NCI-H128 (cell line): ENCODE measurements at regions not wholly inside any gene's neighbourhood (a gene's known extent, or its start where the extent isn't known, plus 50 kb on each side); places are given as distances from the start of the nearest gene placed in this dataset.

Source experiments
- DNase-seq: peaks from one replicate; lab custom pipeline; 2025; ENCODE audit not compliant: unreplicated experiment; lab: John Stamatoyannopoulos, UW

DNA sequence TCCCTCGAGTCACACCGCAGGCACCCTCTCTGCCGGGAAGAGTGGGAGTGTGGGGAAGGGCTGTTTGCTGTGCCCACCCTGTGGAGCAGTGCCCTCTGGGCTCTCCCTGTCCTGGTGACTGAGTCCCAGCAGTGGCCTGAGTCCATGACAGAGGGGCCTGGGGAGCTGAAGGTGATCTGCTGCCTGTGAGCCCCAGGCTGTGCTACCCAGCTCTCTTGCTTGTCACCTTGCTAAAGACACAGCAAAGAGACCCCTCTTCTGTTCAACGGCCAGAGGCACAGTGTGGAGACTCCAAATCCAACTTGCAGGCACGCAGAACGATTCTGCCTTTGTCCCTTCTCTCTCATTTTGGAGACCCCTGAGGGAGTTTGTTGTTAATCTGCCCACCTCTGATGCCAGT is 232.6 kb downstream of the OPA1 start:
- DNase-seq: no peak

DNA sequence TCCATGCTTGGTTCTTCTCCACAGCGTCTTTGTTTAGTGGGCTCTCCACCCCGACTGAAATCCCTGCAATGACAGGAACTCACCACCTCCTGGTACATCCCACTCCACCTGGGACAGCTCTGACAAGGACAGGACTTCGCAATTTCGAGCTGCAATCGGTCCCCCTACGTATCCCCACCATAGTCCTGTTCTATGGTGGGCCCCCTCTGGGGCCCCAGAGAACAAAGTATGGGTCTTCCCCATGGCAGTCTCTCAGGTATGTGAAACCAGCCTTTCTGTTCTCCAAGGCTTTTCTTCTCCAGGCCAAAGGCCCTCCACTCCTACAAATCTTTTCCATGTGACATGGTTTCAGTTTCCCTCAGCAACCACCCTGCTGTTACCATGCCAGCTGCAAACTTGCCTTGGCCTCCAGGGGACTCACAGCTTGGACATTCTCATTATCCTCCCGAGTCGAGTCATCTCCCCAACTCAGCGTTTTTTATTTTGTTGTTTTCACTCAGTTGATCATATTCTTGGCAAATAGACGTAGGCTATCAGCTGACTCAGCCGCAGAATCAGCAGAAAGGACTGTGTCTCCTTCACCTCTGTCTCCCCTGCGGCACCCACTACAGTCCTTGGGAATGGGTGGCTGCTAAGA is 233.3 kb downstream of the OPA1 start:
- DNase-seq: no peak

DNA sequence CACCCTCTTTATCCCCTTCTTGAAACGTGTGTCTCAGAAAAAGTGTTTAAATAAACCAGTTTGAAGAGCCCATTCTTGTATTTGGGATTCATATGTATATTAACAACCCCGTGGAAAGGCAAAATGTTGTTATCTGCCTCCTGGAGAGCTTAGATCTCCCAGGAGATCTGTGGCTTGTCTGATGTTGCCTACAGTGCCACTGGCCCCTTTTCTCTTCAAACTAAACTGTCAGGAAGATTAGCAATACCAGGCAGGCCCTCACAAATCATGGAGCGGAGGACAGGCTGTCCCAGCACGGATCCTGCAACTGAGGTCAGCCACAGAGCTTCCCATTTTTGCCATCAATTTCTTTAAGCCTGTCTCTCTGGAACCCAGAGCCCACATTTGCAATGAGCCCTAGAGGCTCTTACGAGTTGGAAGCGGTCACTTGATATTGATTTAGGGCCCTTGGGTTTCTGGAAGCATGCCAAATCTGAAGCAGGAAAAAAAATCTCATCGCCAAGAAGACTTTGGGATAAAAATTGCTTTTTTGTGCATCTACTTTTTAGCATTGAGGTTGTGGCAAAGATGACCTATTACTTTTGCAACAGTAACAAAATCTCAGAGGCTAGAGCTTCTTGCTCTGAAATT is 234.1 kb downstream of the OPA1 start:
- no peak for DNase-seq

DNA sequence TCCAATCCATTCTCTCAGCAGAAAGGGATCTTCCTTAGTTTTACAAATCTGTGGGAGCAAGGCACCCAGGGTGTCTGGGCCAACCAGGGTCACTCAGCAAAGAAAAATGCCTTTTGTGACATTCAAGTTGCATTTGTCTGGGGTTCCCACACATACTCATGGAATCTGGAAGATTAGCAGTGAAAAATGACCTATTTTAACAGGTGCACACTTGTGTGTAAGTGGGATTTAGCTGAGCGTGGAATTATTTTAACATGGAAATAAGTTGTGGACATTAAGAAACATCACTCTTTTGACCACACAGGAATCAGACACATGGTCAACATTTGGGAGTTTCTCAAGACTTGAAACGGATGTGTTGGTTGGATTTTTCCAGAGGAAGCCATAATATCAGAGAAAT is 234.9 kb downstream of the OPA1 start:
- no peak for DNase-seq

DNA sequence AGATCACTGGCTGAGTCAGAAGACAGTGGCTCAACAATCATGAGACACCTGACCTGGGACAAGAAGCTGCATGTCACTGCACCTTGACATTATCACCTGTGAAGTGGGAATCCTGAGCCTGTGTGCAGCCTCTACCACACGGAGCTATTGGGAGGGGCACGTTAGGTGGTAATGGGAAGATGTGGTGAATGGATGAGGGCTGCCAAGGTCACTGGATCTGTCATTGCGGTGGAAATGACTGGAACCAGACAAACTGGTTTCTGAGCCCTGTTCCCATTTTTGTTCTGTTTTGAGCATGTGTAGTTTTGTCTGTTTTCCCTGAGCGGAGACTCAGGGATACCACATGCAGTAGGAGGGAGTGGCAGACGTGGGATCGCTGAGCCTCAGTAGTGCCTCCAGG is 235.5 kb downstream of the OPA1 start:
- no peak for DNase-seq

DNA sequence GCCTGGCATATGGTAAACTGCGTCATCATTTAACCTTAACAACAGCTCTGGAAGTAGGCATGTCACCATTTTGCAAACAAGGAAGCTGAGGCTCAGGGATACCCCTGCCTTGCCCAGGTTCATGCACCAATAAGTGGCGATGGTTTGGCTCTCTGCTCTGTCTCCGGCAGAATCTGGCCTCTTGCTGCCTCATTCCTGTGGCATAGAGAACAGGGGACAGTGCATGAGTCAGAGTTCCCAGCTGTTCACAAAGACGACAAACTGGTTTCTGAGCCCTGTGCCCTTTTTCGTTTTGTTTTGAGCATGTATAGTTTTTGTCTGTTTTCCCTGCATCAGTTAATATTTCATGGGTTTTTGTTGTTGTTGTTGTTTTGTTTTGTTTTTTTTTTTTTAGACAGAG is 236.8 kb downstream of the OPA1 start:
- no peak for DNase-seq

DNA sequence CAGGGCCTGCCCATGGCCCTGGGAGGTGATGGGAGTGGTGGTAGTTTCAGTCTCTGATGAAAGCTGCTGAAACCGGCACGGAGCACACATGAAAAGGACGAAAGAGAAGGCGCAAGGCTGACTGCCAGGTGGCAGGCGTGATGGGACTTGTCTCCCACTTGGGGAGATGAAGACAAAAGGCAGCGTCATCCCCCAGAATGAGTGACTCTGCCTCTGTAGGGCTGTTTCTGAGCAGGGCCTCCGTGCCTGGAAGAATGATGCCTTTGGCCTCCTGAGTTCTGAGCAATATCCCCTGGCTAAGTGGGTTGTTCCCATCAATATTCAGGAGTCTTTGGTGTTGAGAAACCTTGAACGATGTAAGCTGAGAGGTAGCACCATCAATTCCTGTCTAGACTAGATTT is 237.8 kb downstream of the OPA1 start:
- peak; percentile 78 for DNase-seq

DNA sequence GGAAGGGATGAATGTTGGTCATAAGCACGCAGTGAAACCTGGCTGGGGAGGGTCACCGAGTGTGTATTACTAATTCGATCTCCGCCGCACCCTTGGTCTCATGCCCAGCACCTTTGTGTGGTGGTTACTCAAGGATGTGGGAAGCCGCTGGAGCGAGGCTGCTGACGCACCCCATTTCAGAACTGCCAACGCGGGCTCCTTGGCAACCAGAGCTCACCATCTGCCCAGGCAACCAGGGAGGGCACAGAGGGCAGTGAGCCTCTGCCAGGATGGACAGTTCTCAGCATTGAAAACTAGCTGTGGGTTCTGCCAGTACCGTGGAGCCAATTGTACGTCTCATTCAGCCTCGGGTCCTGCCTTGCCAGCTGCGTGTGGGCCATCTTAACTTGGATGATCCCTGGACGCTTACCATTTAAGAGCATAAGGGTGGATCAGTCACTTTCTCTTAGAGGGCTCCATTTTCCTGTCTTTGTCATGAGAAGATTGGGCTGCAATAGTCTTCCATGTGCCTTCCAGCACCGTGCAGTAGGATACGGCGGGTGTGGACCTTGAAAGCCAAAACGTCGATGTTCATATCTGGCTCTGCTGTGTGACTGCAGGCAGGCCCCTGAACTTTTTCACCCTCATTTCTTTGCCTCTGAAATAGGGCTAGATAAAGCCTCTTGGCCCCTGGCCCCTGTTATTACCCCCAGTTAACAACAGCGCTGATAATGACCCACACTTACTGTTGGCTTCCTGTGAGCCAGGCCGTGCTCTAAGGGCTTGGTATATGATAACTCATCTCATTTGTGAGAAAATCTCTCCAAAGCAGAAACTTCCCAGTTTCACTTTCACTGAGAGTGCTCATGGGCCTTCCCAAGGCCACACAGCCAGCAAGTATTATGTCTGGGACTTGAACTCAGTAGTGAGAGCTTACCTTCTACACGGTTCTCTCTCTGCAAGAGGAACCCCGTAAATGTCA is 238.8 kb downstream of the OPA1 start:
- DNase-seq: no peak

DNA sequence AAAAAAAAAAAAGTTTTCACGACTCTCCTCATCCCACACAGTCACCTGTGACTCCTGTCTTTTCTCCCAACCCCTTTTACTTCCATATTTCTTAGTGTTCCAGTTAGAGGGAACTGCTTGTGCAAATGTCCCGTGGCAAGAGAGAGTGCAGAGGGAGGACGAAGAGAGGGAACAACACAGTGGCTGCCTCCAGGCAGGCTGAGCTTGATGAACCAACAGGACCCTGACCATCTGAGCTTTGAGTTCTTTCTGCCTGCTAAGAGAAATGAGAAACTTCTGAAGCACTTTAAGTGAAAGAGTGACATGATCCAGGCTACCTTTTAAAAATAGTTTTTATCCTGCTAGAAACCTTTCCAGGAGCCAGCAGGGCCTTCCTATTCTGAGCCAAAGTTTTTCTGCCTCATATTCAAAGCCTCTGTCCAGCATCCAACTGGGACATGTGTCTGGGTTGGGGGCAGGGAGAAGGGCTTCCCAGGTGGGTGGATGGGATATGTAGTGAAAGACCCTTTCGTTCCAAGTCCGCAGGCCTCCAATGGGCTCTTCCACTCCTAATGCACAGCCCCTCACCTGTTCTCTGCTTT is 239.9 kb downstream of the OPA1 start:
- DNase-seq: no peak

DNA sequence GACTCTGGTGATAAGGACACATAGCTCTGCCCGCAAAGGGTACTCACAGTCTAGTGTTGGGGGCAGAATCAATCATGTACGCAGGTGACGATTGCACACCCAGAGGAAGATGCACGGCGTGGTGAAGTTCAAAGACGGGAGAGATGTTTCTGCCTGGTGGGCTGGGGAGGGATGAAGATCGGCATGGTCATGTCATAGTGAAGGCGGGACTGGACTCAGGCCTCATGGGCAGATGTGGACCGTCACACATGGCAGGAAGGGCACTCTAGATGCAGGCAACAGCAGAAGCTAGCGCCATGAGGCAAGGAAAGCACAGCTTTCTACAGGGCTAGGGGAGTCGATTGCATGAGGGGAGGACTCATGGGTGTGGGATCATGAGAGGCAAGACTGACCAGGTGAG is 240.6 kb downstream of the OPA1 start:
- no peak for DNase-seq

DNA sequence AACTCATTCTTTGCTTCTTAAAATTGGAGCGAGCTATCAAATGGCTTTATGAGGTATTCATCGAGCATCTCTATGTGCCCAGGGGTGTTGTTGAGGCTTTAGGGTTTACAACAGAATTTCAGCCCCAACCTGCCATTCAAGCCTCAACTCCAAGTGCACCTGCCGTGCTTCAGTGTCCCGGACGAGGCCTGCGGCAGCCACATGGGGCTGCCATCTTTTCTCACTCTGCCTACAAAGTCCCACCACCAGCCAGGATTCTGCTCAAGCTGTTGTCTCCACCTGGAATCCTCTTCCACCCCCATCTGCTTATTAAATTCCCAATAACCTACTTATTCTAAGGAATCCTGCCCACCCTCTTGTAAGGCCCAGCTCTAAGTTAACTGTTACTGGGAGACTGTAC is 242.4 kb downstream of the OPA1 start:
- DNase-seq: no peak

DNA sequence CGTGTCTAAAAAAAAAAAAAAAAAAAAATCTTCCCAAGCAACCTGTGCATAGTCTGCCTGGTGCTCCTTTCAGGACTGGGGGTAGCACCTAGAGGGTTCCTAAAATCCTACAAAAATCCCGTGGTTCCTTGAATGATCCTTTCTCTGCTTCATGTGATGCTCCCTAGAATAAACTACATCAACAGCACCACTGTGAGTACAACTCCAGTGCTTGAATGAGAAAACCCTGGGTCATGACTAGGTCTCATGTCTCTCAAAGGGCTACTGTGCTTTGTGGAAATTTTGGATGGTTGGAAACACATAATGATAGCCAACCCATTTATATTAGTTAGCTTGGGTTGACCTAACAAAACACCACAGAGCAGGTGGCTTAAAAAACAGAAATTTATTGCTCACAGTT is 243.5 kb downstream of the OPA1 start:
- no peak for DNase-seq

DNA sequence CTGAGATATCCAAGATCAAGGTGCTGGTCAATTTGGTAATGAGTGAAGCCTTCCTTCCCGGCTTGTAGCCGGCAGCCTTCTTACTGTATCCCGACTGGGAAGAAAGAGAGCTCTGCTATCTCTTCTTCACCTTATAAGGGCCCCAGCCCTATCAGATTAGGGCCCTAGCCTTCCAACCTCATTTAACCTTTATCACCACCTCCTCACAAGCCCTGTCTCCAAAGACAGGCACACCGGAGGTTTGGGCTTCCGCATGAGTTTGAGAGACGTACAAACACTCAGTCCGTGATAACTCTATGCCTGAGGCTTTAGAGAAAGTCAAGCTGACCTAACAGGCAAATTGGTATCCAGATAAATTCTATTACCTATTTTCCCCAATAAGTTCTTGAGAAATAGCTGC is 243.9 kb downstream of the OPA1 start:
- no peak for DNase-seq

DNA sequence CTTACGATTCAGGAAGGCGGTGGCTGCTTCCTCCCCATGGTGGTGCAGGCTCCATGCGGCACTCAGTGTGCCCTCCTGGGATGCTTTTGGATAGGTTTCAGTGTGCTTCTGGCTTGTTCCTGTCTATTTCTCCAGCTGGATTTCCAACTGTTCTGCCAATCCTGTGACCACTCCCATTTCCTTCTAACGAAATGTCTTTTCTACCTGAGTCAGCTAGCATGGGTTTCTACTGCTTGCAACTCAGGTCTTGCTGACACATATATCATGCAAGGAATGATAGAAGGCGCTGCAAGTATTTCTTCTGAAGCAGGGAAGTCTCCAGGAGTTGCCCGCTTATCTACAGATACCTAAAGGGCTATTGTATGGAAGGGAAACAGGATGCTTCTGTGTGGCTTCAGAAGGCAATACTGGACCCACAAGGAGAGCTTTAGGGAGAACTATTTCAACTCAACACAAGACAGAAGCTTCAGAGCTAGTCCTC is 244.4 kb downstream of the OPA1 start:
- DNase-seq: no peak

DNA sequence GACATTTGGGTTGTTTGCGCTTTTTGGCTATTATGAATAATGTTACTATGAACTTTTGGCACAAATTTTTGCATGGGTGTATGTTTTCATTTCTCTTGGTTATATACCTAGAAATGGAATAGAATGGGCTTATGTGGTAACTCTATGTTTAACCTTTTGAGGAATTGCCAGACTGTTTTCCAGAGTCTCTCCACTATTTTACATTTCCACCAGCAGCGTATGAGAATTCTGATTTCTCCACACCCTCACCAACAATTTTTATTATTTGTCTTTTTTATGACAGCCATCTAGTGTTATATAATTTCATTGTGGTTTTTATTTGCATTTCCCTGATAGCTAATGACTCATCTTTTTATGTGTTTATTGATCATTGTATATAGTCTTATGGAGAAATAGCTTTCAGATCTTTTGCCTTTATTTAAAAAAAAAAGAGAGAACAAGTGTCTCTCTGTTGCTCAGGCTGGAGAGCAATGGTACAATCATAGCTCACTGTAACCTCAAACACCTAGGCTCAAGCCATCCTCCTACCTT is 247.2 kb downstream of the OPA1 start:
- no peak for DNase-seq

DNA sequence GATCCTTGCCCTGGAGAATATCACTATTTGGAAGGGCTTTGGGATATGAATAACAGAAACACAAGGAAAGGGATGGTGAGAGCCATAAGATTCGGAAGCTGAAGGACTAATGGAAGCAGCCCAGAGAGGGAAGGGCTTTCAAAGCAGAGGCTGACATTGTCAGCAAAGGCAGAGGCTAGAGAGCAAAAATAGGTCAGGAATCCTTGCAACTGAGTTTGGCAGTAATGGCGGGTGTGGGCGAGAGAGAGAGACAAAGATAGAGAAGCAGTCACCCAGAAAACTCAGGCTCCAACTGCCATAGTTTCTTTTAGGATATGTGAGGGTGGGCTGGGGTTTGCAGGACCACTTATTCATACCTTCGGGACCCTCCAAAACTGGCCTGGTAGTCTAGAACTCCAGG is 248.6 kb downstream of the OPA1 start:
- DNase-seq: no peak

DNA sequence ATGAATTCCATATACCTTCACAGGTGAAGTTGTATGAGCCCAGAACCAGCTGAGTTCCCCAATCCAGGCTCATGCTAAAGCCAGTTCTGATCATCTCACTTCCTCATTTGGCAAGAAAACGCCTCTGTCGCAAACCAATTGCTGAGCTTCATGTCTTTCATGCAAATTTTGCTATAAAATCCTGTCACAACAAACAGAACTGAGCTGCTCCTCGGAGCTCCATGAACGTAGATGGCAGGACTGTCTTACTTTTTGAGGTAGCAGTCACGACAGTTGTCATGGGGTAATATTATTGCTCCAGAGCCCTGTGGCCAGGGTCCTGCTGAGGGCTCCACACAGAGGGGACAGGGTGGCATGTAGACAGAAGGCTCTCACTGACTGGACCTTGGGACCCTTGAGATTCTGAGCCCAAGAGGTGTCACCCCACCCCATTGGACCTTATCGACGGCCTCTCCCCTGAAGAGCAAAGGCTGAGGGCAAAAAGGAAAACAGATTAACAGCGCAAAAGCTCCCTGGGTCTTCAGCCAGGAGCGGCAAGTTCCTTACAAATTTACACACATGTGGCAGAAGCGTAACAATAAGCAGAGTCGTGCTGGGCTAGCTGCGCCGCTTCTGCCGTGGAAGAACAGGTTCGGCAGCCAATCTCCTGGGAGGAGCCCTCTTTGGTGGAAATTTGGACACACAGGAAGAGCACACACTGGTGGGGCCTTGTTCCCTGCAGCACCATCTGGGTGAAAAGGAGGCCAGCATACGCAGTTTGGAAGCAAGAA is 249.2 kb downstream of the OPA1 start:
- DNase-seq: no peak

DNA sequence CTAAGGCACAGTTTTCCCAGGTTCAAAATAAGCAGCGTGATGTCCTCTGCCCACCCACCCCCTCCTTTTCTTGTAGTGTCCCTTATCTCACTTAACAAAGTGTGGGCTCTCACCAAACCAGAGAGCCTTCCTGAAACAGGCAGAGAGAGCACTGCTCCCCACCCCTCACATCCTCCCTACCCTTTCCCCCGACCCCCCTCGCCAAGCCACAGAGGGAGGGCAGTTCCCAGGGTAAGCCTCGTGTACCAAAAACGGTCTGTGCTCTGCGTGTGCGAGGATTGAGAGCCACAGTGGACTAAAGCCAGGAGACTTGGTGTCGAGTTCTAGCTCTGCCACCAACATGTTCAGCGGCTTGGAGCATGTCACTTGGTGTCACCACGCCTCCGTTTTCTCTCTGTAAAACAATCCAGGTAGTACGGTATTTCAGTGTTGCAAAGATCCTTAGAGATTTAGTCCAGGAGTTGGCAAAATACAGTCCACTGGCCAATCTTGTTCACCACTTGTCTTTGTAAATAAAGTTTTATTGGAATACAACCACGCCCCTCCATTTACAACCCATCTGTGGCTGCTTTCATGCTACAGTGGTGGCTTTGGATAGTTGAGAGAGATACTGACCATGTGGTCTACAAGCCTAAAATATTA is 249.9 kb downstream of the OPA1 start:
- no peak for DNase-seq

DNA sequence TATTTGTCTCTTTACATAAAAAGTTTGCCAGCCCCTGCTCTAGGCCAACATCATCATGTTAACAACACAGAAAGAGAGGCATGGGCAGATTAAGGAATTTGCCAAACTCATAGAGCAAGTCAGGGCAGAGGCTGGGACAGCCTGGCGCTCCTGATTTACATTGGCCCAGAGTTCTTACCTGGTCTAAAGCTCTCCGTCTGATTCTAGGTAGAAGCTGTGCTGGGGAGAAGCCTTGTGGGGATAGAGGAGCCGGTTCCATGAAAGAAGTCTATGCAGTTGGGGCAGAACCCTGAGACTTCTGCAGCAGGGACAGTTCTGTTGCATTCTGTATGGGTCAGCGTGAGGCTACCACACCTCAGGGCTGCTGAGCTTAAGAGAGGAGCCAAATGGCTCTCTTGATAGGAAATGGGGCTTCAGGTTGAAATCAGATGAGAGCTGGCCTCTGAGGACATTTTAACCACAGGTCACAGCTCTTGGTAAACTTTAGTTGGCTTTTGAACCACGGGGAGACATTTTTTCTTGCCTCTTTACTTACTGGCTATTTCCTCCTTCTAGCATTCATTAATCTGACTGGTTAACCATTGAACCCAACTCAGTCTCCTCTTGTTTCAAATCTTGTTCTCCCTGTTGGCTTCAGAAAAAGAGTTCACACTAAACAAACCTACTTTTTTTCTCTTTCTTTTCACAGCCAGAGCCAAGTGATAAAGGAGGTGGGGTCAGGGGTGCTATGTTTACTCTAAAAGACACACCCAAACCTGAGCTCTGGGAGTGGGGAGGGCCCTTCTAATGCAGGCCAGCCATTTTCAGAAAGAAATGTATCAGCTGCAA is 250.7 kb downstream of the OPA1 start:
- no peak for DNase-seq
